Stimulated activated naive B cell treated with anti-CD40 and anti-IgM and Interleukin-4, amounts not matched to agents 10 μg/mL and 1 μg/mL and 100 μg/mL, for 72 hours (primary cell): ENCODE measurements at regions not wholly inside any gene's neighbourhood (a gene's known extent, or its start where the extent isn't known, plus 50 kb on each side); places are given as distances from the start of the nearest gene placed in this dataset.

Experiments
- ATAC-seq, 2 donors: fragments of 150-1000 bp; cut with Tn5 transposase; replicated peaks; 2 replicates each; pipeline ENCODE4 v1.10.0; 2021; ENCODE audit warnings: moderate library complexity in 1 of 2
- DNase-seq: peaks from one replicate; pipeline ENCODE4 v3.0.0; 2021
- H3K27ac Mint-ChIP-seq: one replicate; pipeline ENCODE4 v1.8.0; 2022; ENCODE audit warnings: mild to moderate bottlenecking, mixed read lengths
- H3K27me3 Mint-ChIP-seq, 2 donors: one replicate each; pipeline ENCODE4 v1.8.0; 2022; ENCODE audit warnings: mixed read lengths in 2 of 2
- H3K36me3 Mint-ChIP-seq, 2 donors: one replicate each; pipeline ENCODE4 v1.8.0; 2022; ENCODE audit warnings: mixed read lengths in 2 of 2, mild to moderate bottlenecking in 1 of 2
- H3K4me1 Mint-ChIP-seq, 2 donors: one replicate each; pipeline ENCODE4 v1.8.0; 2022; ENCODE audit warnings: mixed read lengths in 2 of 2, mild to moderate bottlenecking in 1 of 2
- H3K4me3 Mint-ChIP-seq, 2 donors: one replicate each; pipeline ENCODE4 v1.8.0; 2022; ENCODE audit warnings: mild to moderate bottlenecking in 2 of 2, mixed read lengths in 2 of 2, moderate library complexity in 1 of 2
- H3K9me3 Mint-ChIP-seq, 2 donors: one replicate each; pipeline ENCODE4 v1.8.0; 2022; ENCODE audit warnings: mixed read lengths in 2 of 2, mild to moderate bottlenecking in 1 of 2

DNA sequence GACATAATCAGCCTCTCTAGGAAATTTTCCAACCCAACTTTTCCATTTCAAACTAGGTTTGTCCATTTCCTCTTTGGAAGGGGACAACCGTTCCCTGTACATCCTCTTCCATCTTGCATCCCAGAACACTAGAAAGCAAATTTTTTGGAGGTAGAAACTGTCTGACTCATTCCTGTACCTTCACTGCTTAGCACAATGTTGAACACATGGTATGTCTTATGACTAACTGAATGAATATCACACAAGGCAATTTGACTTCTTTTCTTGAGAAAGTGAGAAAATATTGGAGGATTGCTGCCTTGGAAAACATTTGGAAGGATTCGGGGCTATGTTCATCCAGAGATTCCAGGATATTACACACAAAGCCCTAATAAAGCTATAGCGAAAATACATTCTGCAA, 289.1 kb downstream of the FGFR2 start:
- no peak overlapping the region for H3K27ac Mint-ChIP-seq
- H3K9me3 Mint-ChIP-seq, result peaks cover 0 to 5% of the 10 kb centered on the region in 2 donors
- no peaks in the 10 kb centered on the region for H3K4me1 Mint-ChIP-seq
- peaks cover 0 to 3% of the 10 kb centered on the region in 2 donors for H3K27me3 Mint-ChIP-seq
- DNase-seq (no peak), ATAC-seq (no peak)
- H3K36me3 Mint-ChIP-seq, result no peaks in the 10 kb centered on the region
- no peak overlapping the region for H3K4me3 Mint-ChIP-seq

DNA sequence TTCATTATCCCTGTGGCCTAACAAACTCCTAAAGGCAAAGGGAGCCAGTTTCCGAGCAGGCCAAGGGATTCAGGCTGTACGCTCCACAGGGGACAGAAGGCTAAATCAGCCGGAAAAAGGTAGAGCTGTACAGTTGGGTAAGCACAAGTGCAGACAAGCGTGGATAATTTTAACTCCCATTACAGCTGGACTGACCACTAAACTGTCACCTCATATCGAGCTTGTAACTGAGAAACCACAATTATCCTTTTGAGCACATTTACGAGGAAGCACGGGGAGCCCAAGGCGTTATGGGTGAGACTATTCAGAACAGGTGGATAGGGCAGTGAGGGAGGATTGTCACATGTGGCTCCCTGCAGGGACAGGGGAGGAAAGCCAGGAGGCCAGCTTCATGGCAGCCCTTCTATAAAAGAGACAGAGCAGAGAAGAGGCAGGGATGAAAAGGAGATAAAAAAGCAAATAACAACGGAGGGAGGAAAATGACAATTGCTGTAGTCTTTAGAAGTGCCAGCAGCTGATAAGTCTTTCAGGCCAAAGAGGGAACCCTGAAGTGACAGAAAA, 288.0 kb downstream of the FGFR2 start:
- ATAC-seq (no peak), DNase-seq (no peak)
- H3K27me3 Mint-ChIP-seq, result peaks cover 0 to 3% of the 10 kb centered on the region in 2 donors
- H3K4me1 Mint-ChIP-seq, result no peaks in the 10 kb centered on the region
- H3K36me3 Mint-ChIP-seq, result no peaks in the 10 kb centered on the region
- H3K9me3 Mint-ChIP-seq, result peaks cover 0 to 5% of the 10 kb centered on the region in 2 donors
- no peak overlapping the region for H3K27ac Mint-ChIP-seq
- no peak overlapping the region for H3K4me3 Mint-ChIP-seq

DNA sequence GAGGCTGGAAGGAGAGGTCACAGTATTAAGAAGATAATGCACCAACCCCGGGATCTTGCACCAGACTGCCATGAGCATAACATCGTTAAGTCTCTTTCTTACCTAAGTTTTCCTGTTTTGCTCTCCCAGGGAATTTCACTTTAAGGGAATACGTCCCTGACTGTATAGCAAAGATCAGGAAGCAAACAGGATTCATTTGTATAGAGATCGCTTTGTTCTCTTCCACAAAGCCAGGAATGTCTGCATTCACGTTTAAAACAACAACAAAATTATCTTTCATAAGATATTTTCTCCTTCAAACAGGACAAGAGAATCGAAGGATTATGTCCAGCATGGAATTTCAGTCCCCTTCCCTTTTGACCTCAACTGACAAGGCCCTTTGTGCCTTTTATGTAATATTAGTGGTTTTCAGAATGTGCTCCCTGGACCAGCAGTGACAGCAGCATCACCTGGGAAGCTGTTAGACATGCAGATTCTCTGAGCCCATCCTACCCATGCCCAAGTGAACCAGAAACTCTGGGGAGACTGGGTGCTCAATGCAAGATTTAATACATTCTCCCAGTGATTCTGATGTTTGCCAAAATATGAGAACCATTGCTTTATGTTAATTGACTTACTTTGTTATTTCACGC, 286.3 kb downstream of the FGFR2 start:
- peaks cover 0 to 8% of the 10 kb centered on the region in 2 donors for H3K9me3 Mint-ChIP-seq
- peaks cover 0 to 3% of the 10 kb centered on the region in 2 donors for H3K27me3 Mint-ChIP-seq
- ATAC-seq, result no peak
- no peak for DNase-seq
- no peak overlapping the region for H3K27ac Mint-ChIP-seq
- no peak overlapping the region for H3K4me3 Mint-ChIP-seq
- no peaks in the 10 kb centered on the region for H3K4me1 Mint-ChIP-seq
- H3K36me3 Mint-ChIP-seq, result no peaks in the 10 kb centered on the region

DNA sequence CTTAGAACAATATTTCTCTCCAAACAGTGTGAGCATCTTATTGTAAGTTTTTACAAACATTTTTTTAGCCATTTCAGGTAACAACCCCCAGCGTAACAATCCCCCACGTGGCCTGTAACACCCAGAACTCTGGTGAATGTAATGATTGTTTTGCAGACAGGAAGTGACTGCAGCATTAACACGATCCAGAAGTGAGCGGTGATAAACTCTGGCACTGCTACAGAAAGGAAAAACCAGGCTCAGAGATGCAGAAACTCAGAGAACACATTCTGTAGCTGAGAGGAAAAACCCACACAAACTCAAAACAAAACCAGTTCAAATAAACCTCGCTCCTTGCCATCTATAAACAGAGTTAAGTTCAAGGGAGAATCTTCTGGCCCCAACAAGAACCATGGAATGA, 285.7 kb downstream of the FGFR2 start:
- ATAC-seq, result no peak
- Mint-ChIP-seq H3K4me1 (no peaks in the 10 kb centered on the region), H3K9me3 (peaks cover 1 to 8% of the 10 kb centered on the region in 2 donors), H3K27me3 (peaks cover 0 to 3% of the 10 kb centered on the region in 2 donors), H3K36me3 (no peaks in the 10 kb centered on the region), H3K4me3 (no peak overlapping the region), H3K27ac (no peak overlapping the region)
- DNase-seq, result no peak

DNA sequence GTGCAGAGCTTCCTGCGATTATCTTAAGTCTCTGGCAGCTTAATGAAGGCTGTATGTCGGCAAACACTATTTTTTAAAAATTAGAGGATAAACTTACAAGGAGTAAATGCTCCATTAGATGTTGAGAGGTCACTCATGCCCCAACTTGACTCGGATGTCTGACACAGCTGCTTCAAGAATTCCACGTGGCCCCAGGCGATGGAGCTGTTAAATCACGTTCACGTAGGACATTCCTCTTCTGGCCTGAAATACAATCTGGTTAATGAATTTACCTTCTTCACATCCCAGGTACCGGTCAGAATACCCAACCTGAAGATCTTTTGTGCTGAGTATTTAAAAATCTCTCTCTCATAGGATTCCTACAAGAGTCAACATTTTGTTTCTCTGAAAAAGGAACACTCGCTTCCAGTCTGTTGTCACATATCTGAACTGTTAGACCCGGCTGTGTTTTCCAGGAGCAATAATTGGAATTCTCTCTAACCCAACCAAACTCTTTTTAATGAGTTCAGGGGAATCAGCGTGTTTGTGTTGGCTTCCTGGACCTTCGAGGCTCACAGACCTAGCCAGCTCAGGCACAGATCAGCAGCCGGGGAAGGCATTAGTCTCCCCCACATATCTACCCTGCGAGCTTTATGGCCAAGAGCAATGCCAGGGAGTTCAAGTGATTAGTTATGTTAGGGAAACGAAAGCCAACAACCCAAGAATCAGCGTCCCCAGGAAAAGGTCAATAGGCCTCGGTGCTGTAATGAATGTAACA, 284.9 kb downstream of the FGFR2 start:
- Mint-ChIP-seq H3K4me1 (no peaks in the 10 kb centered on the region), H3K27me3 (peaks cover 0 to 3% of the 10 kb centered on the region in 2 donors), H3K36me3 (no peaks in the 10 kb centered on the region), H3K9me3 (peaks cover 1 to 15% of the 10 kb centered on the region in 2 donors), H3K27ac (no peak overlapping the region), H3K4me3 (no peak overlapping the region)
- no peak for ATAC-seq
- no peak for DNase-seq

DNA sequence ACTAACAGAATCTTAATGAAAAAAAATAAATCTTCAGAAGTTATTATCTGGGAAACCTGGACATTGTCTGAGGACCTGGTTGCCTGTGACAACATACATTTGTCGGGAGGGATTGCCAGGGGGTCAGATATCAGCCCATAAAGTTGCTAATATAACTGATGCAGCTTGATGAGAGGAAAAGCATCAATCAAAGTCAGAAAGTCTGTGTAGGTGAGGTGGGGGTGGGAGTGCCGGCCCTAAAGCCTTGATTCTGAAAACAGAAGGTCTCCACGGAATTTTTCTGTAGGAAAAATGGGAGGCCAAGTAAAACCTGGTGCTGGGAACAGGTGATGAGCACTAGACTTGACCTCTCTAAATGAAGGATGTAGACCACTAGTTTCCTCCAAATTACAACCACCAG, 281.8 kb downstream of the FGFR2 start:
- H3K27ac Mint-ChIP-seq, result no peak overlapping the region
- ATAC-seq (no peak), DNase-seq (no peak)
- no peaks in the 10 kb centered on the region for H3K27me3 Mint-ChIP-seq
- no peak overlapping the region for H3K4me3 Mint-ChIP-seq
- no peaks in the 10 kb centered on the region for H3K36me3 Mint-ChIP-seq
- peaks cover 1 to 11% of the 10 kb centered on the region in 2 donors for H3K9me3 Mint-ChIP-seq
- H3K4me1 Mint-ChIP-seq, result no peaks in the 10 kb centered on the region

DNA sequence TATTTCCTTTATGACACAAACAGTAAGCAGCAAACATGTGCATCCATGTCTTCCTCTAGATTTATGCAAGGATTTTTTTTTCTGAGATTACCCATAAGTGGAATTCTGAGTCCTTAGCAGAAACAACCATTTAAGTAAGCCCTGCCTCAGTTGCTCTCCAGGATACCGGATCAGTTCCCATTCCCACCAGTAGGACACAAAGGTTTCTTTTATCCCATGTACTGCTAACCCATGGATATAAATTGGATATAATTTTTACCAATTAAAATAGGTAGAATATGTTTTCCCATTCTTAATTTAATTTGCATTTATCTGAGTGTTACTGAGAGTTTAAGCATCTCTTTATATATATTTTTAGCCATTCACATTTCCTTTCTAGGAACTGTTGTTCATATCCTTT, 280.9 kb downstream of the FGFR2 start:
- Mint-ChIP-seq H3K9me3 (peaks cover 1 to 11% of the 10 kb centered on the region in 2 donors), H3K27me3 (no peaks in the 10 kb centered on the region), H3K36me3 (no peaks in the 10 kb centered on the region), H3K4me1 (no peaks in the 10 kb centered on the region), H3K4me3 (no peak overlapping the region), H3K27ac (no peak overlapping the region)
- ATAC-seq (no peak), DNase-seq (no peak)

DNA sequence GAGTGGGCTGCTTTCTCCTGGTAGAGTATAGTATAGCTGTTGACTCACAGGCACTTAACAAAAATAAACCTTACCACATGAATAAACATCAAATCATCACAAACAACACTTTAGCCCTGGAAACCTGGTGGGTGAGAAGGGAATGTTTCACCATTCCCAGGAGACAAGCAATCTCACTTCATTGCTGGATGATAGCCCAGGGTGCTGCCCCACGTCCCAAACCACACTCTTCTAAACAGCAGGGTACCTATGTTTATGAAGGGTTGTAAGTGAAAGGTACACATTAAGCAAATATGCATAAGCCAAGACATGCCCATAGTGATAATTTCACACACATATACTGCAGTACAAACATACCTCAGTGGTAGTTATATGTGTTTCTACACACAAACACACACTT, 276.2 kb downstream of the FGFR2 start:
- Mint-ChIP-seq H3K27ac (no peak overlapping the region), H3K4me3 (no peak overlapping the region), H3K36me3 (no peaks in the 10 kb centered on the region), H3K4me1 (no peaks in the 10 kb centered on the region), H3K27me3 (peaks cover 0 to 8% of the 10 kb centered on the region in 2 donors), H3K9me3 (peaks cover 1 to 8% of the 10 kb centered on the region in 2 donors)
- ATAC-seq (no peak), DNase-seq (no peak)

DNA sequence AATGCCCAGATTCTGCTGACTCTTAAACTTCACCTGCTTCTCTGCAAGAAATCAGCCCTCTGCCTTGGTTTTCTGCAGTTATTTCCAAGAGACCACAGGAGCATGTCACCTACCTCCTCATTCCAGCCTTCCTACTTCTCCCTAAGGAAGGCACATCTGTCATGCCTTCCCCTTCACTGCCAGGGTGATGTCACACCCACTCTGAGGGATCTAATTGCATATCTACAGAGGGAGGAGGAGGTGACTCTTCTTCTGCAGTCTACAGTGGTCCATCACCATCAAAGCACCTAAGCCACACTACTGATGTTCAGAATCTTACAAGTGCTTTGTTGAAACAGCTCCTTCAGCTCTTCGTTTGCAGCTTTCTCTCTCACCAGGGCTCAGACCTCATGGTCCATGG, 275.5 kb downstream of the FGFR2 start:
- H3K36me3 Mint-ChIP-seq, result no peaks in the 10 kb centered on the region
- H3K27me3 Mint-ChIP-seq, result peaks cover 0 to 8% of the 10 kb centered on the region in 2 donors
- DNase-seq (no peak), ATAC-seq (no peak)
- H3K4me3 Mint-ChIP-seq, result no peak overlapping the region
- H3K4me1 Mint-ChIP-seq, result no peaks in the 10 kb centered on the region
- peaks cover 1 to 5% of the 10 kb centered on the region in 2 donors for H3K9me3 Mint-ChIP-seq
- no peak overlapping the region for H3K27ac Mint-ChIP-seq

DNA sequence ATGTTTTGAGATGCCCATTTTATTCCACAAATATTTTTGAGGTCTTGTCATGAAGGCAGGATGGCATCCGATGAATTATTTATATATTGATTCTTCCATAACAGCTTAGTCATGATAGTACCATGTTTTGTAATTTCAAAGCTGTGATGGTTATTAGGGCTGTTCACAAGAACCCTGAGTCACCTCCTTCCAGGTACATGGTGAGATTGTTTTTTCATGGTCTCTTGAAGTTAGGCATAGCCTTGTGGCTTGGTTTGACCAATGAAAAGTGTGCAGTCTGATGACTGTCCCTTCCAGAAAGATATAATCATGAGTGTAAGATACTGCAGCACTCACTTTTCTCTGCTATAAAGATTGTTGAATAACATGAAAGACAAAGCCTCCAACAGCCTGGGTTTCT, 274.8 kb downstream of the FGFR2 start:
- H3K27me3 Mint-ChIP-seq, result peaks cover 0 to 8% of the 10 kb centered on the region in 2 donors
- DNase-seq, result no peak
- H3K4me1 Mint-ChIP-seq, result no peaks in the 10 kb centered on the region
- no peak for ATAC-seq
- no peak overlapping the region for H3K27ac Mint-ChIP-seq
- peaks cover 0 to 1% of the 10 kb centered on the region in 2 donors for H3K9me3 Mint-ChIP-seq
- H3K4me3 Mint-ChIP-seq, result no peak overlapping the region
- H3K36me3 Mint-ChIP-seq, result no peaks in the 10 kb centered on the region

DNA sequence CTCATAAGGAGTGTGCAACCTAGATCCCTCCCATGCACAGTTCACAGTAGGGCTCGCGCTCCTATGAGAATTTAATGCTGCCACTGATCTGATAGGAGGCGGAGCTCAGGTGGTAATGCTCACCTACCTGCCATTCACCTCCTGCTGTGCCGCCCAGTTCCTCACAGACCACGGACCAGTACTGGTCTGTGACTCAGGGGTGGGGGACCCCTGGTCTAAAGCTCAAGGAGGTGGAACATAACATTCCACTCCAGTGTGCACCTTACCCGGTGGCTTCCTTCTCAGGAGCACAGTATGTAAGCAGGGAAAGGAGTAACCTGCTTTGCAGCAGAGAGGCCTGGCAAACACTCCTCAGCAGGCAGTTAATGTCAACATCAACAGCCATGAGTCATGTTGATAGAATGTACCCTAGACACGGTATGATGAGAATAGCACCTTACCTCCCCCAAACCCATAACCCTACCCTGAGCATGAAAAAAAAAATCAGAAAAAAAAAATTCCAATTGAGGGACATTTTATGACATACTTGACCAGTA, 273.5 kb downstream of the FGFR2 start:
- Mint-ChIP-seq H3K27ac (no peak overlapping the region), H3K9me3 (peaks cover 0 to 1% of the 10 kb centered on the region in 2 donors), H3K27me3 (peaks cover 0 to 8% of the 10 kb centered on the region in 2 donors), H3K36me3 (no peaks in the 10 kb centered on the region), H3K4me1 (no peaks in the 10 kb centered on the region), H3K4me3 (no peak overlapping the region)
- ATAC-seq, result no peak
- no peak for DNase-seq

DNA sequence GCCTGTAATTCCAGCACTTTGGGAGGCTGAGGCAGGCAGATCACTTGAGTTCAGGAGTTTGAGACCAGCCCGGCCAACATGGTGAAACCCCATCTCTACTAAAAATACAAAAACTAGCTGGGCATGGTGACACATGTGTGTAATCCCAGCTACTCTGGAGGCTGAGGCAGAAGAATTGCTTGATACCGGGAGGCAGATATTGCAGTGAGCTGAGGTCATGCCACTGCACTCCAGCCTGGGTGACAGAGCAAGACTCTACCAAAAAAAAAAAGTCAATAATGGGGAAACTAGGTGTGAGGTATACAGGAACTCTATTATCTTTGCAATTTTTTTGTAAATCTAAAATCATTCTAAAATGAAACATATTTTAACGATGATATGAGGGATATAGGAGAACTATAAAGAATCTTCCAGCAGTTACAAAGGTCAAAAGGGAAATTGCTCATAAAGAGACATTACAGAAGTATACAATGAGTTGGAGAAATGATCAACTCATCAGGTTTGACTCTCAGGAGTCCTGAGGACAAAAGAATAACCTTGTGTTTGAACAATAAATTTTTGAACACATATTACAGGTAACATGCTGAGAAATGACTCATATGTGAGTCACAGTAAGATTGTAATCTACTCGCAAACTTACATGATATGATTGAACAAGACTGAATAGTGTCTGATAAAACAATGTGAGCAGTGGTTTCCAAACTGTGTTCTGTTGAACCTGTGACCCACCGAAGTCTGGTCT, 272.6 kb downstream of the FGFR2 start:
- no peak overlapping the region for H3K4me3 Mint-ChIP-seq
- no peak overlapping the region for H3K27ac Mint-ChIP-seq
- DNase-seq, result no peak
- peaks cover 0 to 1% of the 10 kb centered on the region in 2 donors for H3K9me3 Mint-ChIP-seq
- no peaks in the 10 kb centered on the region for H3K4me1 Mint-ChIP-seq
- ATAC-seq, result no peak
- H3K36me3 Mint-ChIP-seq, result no peaks in the 10 kb centered on the region
- H3K27me3 Mint-ChIP-seq, result peaks cover 0 to 8% of the 10 kb centered on the region in 2 donors

DNA sequence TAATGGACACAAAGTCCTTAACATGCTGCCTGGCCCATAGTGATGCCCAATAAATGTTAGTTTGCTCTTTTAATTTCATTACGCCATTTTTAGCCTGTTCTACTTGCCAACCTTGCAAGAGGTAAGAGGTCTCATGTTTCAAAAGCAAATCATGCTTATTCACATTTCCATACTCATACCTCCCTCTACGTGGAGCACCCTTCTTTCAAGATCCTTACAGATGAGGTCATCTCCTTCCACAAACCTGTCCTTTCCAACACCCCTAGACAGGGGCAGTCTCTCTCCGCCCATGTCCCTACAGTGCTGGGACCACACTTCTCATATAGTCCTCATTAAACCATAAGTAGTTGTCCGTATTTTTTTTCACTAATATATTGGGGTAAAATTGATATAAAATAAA, 271.3 kb downstream of the FGFR2 start:
- Mint-ChIP-seq H3K36me3 (no peaks in the 10 kb centered on the region), H3K9me3 (peaks cover 0 to 1% of the 10 kb centered on the region in 2 donors), H3K27ac (no peak overlapping the region), H3K27me3 (peaks cover 0 to 12% of the 10 kb centered on the region in 2 donors), H3K4me1 (no peaks in the 10 kb centered on the region), H3K4me3 (no peak overlapping the region)
- DNase-seq (no peak), ATAC-seq (no peak)

DNA sequence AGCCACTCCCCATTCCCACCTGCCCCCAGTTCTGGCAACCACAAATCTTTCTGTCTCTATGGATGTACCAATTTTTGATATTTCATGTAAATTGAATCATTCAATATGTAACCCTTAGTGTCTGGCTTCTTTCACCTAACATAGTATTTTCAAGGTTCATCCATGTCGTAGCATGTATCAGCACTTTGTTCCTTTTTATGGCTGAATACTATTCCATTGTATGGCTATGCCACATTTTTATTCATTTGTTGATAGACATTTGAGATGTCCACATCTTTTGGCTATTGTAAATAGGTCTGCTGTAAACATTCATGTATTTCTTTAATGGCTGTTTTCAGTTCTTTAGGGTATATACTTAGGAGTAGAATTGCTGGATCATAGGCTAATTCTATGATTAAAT, 270.5 kb downstream of the FGFR2 start:
- DNase-seq (no peak), ATAC-seq (no peak)
- Mint-ChIP-seq H3K9me3 (peaks cover 0 to 1% of the 10 kb centered on the region in 2 donors), H3K27me3 (peaks cover 0 to 10% of the 10 kb centered on the region in 2 donors), H3K4me3 (no peak overlapping the region), H3K4me1 (no peaks in the 10 kb centered on the region), H3K36me3 (no peaks in the 10 kb centered on the region), H3K27ac (no peak overlapping the region)
